ENCODE measurements at regions not wholly inside any gene's neighbourhood (a gene's known extent, or its start where the extent isn't known, plus 50 kb on each side); places are given as distances from the start of the nearest gene placed in this dataset.

GRCh38 chr10:90494183-90494582 lies 363.7 kb downstream of the HTR7 start:
- H3K27me3 ChIP-seq (ENCODE audit: control insufficient read depth, insufficient read depth, low read length) = no peaks in the 10 kb centered on the region
- H3K4me1 ChIP-seq (ENCODE audit: control insufficient read depth, extremely low read depth, insufficient read depth, low read length) = no peaks in the 10 kb centered on the region
- H2AFZ ChIP-seq (ENCODE audit: low read length) = no peak overlapping the region
- TF ChIP-seq EZH2 (IDR thresholded peaks at IDR 0.05; ENCODE audit: low read length, missing control alignments) (no peak), CTCF (conservative IDR thresholded peaks at IDR 0.05 in 1 of 2, IDR thresholded peaks at IDR 0.05 in 1 of 2; ENCODE audit: low read depth in 1 of 2, low read length in 2 of 2) (no peak)
- no peaks in the 10 kb centered on the region for H3K36me3 ChIP-seq (ENCODE audit: control insufficient read depth, insufficient read depth, low read length)
- no peak overlapping the region for H3K4me3 ChIP-seq (replicated peaks in 1 of 4; ENCODE audit: control extremely low read depth in 1 of 4, insufficient read depth in 1 of 4, low read depth in 3 of 4, low read length in 4 of 4)
- H3K79me2 ChIP-seq (ENCODE audit: control insufficient read depth, insufficient read depth, low read length) = no peaks in the 10 kb centered on the region
- no peaks in the 10 kb centered on the region for H3K9me3 ChIP-seq (ENCODE audit: control insufficient read depth, insufficient read depth, low read depth, low read length)
- H3K9ac ChIP-seq (ENCODE audit: insufficient read depth, low read length) = no peak overlapping the region
- H4K20me1 ChIP-seq (ENCODE audit: control insufficient read depth, extremely low read depth, insufficient read depth, low read length) = no peaks in the 10 kb centered on the region
- DNase-seq (ENCODE audit: low read depth in 2 of 2) = no peak
- no peak overlapping the region for H3K4me2 ChIP-seq (ENCODE audit: extremely low read depth, insufficient read depth, low read length)
- H3K27ac ChIP-seq (ENCODE audit: insufficient read depth, low read length) = no peak overlapping the region

- Histone ChIP-seq H3K4me1 (ENCODE audit: control insufficient read depth, extremely low read depth, insufficient read depth, low read length) (no peaks in the 10 kb centered on the region), H3K9me3 (ENCODE audit: control insufficient read depth, insufficient read depth, low read depth, low read length) (no peaks in the 10 kb centered on the region), H4K20me1 (ENCODE audit: control insufficient read depth, extremely low read depth, insufficient read depth, low read length) (no peaks in the 10 kb centered on the region), H2AFZ (ENCODE audit: low read length) (no peak overlapping the region), H3K79me2 (ENCODE audit: control insufficient read depth, insufficient read depth, low read length) (no peaks in the 10 kb centered on the region), H3K4me2 (ENCODE audit: extremely low read depth, insufficient read depth, low read length) (no peak overlapping the region), H3K27ac (ENCODE audit: insufficient read depth, low read length) (no peak overlapping the region), H3K27me3 (ENCODE audit: control insufficient read depth, insufficient read depth, low read length) (no peaks in the 10 kb centered on the region), H3K9ac (ENCODE audit: insufficient read depth, low read length) (no peak overlapping the region), H3K36me3 (ENCODE audit: control insufficient read depth, insufficient read depth, low read length) (no peaks in the 10 kb centered on the region), H3K4me3 (replicated peaks in 1 of 4; ENCODE audit: control extremely low read depth in 1 of 4, insufficient read depth in 1 of 4, low read depth in 3 of 4, low read length in 4 of 4) (no peak overlapping the region)
- TF ChIP-seq CTCF (conservative IDR thresholded peaks at IDR 0.05 in 1 of 2, IDR thresholded peaks at IDR 0.05 in 1 of 2; ENCODE audit: low read depth in 1 of 2, low read length in 2 of 2) (no peak), EZH2 (IDR thresholded peaks at IDR 0.05; ENCODE audit: low read length, missing control alignments) (no peak)
- DNase-seq (ENCODE audit: low read depth in 2 of 2) = no peak
These were observed 353.7 kb downstream of the HTR7 start for GRCh38 chr10:90504172-90504571.

- Histone ChIP-seq H3K4me2 (ENCODE audit: extremely low read depth, insufficient read depth, low read length) (no peak overlapping the region), H3K36me3 (ENCODE audit: control insufficient read depth, insufficient read depth, low read length) (no peaks in the 10 kb centered on the region), H2AFZ (ENCODE audit: low read length) (no peak overlapping the region), H3K27me3 (ENCODE audit: control insufficient read depth, insufficient read depth, low read length) (no peaks in the 10 kb centered on the region), H4K20me1 (ENCODE audit: control insufficient read depth, extremely low read depth, insufficient read depth, low read length) (no peaks in the 10 kb centered on the region), H3K9ac (ENCODE audit: insufficient read depth, low read length) (no peak overlapping the region), H3K4me3 (replicated peaks in 1 of 4; ENCODE audit: control extremely low read depth in 1 of 4, insufficient read depth in 1 of 4, low read depth in 3 of 4, low read length in 4 of 4) (no peak overlapping the region), H3K9me3 (ENCODE audit: control insufficient read depth, insufficient read depth, low read depth, low read length) (no peaks in the 10 kb centered on the region), H3K4me1 (ENCODE audit: control insufficient read depth, extremely low read depth, insufficient read depth, low read length) (no peaks in the 10 kb centered on the region), H3K79me2 (ENCODE audit: control insufficient read depth, insufficient read depth, low read length) (no peaks in the 10 kb centered on the region), H3K27ac (ENCODE audit: insufficient read depth, low read length) (no peak overlapping the region)
- DNase-seq (ENCODE audit: low read depth in 2 of 2) = no peak
- TF ChIP-seq EZH2 (IDR thresholded peaks at IDR 0.05; ENCODE audit: low read length, missing control alignments) = no peak
- no peak for TF ChIP-seq CTCF (conservative IDR thresholded peaks at IDR 0.05 in 1 of 2, IDR thresholded peaks at IDR 0.05 in 1 of 2; ENCODE audit: low read depth in 1 of 2, low read length in 2 of 2)
These were observed 331.1 kb downstream of the HTR7 start for GRCh38 chr10:90526721-90527120.

Data from fibroblast of lung (primary cell).